Activated naive CD4-positive, alpha-beta T cell treated with anti-CD3 and anti-CD28 coated beads for 36 hours (primary cell): ENCODE measurements at regions not wholly inside any gene's neighbourhood (a gene's known extent, or its start where the extent isn't known, plus 50 kb on each side); places are given as distances from the start of the nearest gene placed in this dataset.

Experiments used
- CTCF ChIA-PET: fragments of 350-600 bp; sonication (Branson Sonifier 250); formaldehyde crosslinking; loops from one replicate; lab custom pipeline; 2021; ENCODE audit warnings: antibody characterized with exemption; lab: Charles Lee
- DNase-seq: peaks from one replicate; pipeline ENCODE4 v3.0.0-alpha.2; 2020
- H3K27ac Mint-ChIP-seq: one replicate; pipeline ENCODE4 v1.8.0; 2021; ENCODE audit warnings: mild to moderate bottlenecking, mixed read lengths
- H3K27me3 Mint-ChIP-seq: one replicate; pipeline ENCODE4 v1.8.0; 2021; ENCODE audit warnings: low read depth, mixed read lengths
- H3K36me3 Mint-ChIP-seq: one replicate; pipeline ENCODE4 v1.8.0; 2021; ENCODE audit warnings: low read depth, mixed read lengths
- H3K4me1 Mint-ChIP-seq: one replicate; pipeline ENCODE4 v1.8.0; 2021; ENCODE audit warnings: low read depth, mixed read lengths
- H3K4me3 Mint-ChIP-seq: one replicate; pipeline ENCODE4 v1.8.0; 2021; ENCODE audit warnings: mild to moderate bottlenecking, moderate library complexity, mixed read lengths
- H3K9me3 Mint-ChIP-seq: one replicate; pipeline ENCODE4 v1.8.0; 2021; ENCODE audit warnings: mixed read lengths
- intact Hi-C: fragments of 100-400 bp; cut with micrococcal nuclease; formaldehyde crosslinking; loops from one replicate; pipeline ENCODE4 v1.15.1; 2023

GRCh38 chr3:30123224-30123623 is 483.2 kb upstream of the TGFBR2 start:
- CTCF ChIA-PET: interaction anchor here (0.6 to 1.2 kb wide), 2 partner anchors 9 to 76 kb away, joined by 3 read pairs; no protein-coding TSS in a partner anchor
- Mint-ChIP-seq H3K27me3 (no peaks in the 10 kb centered on the region), H3K4me3 (no peak overlapping the region), H3K9me3 (peaks cover 7% of the 10 kb centered on the region), H3K36me3 (no peaks in the 10 kb centered on the region), H3K4me1 (no peaks in the 10 kb centered on the region), H3K27ac (no peak overlapping the region)
- no peak for DNase-seq
- intact Hi-C loops: no loop called here

- no peak for DNase-seq
- CTCF ChIA-PET: no interaction called here
- no peak overlapping the region for H3K4me3 Mint-ChIP-seq
- H3K27me3 Mint-ChIP-seq: no peaks in the 10 kb centered on the region
- no peaks in the 10 kb centered on the region for H3K4me1 Mint-ChIP-seq
- H3K27ac Mint-ChIP-seq: no peak overlapping the region
- H3K9me3 Mint-ChIP-seq: peaks cover 9% of the 10 kb centered on the region
- intact Hi-C loops: no loop called here
- H3K36me3 Mint-ChIP-seq: no peaks in the 10 kb centered on the region
Measured at GRCh38 chr3:30123755-30124154, 482.6 kb upstream of the TGFBR2 start.

DNA sequence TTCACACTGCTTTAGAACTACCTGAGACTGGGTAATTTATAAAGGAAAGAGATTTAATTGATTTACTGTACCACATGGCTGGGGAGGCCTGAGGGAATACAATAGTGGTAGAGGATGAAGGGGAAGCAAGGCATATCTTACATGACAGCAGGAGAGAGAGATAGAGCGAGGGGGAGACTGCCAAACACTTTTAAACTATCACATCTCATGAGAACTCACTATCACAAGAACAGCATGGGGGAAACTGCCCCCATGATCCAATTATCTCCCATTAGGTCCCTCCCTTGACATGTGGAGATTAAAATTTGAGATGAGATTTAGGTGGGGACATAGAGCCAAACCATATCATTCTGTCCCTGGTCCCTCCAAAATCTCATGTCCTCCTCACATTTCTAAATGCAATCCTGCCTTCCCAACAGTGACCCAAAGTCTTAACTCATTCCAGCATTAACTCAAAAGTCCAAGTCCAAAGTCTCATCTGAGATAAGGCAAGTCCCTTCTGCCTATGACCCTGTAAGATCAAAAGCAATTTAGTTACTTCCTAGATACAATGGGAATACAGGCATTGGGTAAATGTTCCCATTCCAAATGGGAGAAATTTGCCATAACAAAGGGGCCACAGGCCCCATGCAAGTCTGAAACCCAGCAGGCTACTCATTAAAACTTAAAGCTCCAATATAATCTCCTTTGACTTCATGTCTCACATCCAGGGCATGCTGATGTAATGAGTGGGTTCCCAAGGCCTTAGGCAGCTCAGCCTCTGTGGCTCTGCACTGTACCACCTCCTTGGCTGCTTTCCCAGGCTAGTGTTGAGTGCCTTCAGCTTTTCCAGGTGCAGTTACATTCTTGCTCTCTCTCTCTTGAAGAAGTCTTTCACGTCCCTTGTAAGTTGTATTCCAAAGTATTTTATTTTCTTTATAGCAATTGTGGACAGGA is 481.7 kb upstream of the TGFBR2 start:
- no peak for DNase-seq
- CTCF ChIA-PET: no interaction called here
- intact Hi-C loops: no loop called here
- Mint-ChIP-seq H3K27ac (no peak overlapping the region), H3K27me3 (no peaks in the 10 kb centered on the region), H3K9me3 (peaks cover 9% of the 10 kb centered on the region), H3K36me3 (no peaks in the 10 kb centered on the region), H3K4me1 (no peaks in the 10 kb centered on the region), H3K4me3 (no peak overlapping the region)

- CTCF ChIA-PET: interaction anchor here (0.9 to 1.3 kb wide), 2 partner anchors 16 to 69 kb away, joined by 3 read pairs; no protein-coding TSS in a partner anchor
- intact Hi-C loops: no loop called here
- H3K4me3 Mint-ChIP-seq: no peak overlapping the region
- no peak overlapping the region for H3K27ac Mint-ChIP-seq
- DNase-seq: no peak
- H3K27me3 Mint-ChIP-seq: no peaks in the 10 kb centered on the region
- no peaks in the 10 kb centered on the region for H3K4me1 Mint-ChIP-seq
- peaks cover 9% of the 10 kb centered on the region for H3K9me3 Mint-ChIP-seq
- no peaks in the 10 kb centered on the region for H3K36me3 Mint-ChIP-seq
Measured at GRCh38 chr3:30129765-30130164, 476.6 kb upstream of the TGFBR2 start.

- no peak overlapping the region for H3K27ac Mint-ChIP-seq
- no peaks in the 10 kb centered on the region for H3K4me1 Mint-ChIP-seq
- DNase-seq: no peak
- H3K27me3 Mint-ChIP-seq: no peaks in the 10 kb centered on the region
- H3K4me3 Mint-ChIP-seq: no peak overlapping the region
- H3K36me3 Mint-ChIP-seq: no peaks in the 10 kb centered on the region
- intact Hi-C loops: no loop called here
- CTCF ChIA-PET: no interaction called here
- peaks cover 9% of the 10 kb centered on the region for H3K9me3 Mint-ChIP-seq
Measured at GRCh38 chr3:30130391-30130790, 476.0 kb upstream of the TGFBR2 start.

- Mint-ChIP-seq H3K27me3 (no peaks in the 10 kb centered on the region), H3K36me3 (no peaks in the 10 kb centered on the region), H3K27ac (no peak overlapping the region), H3K4me3 (no peak overlapping the region), H3K9me3 (peaks cover 12% of the 10 kb centered on the region), H3K4me1 (no peaks in the 10 kb centered on the region)
- CTCF ChIA-PET: no interaction called here
- DNase-seq: no peak
- intact Hi-C loops: no loop called here
Measured at GRCh38 chr3:30131191-30131590, 475.2 kb upstream of the TGFBR2 start.

GRCh38 chr3:30135190-30135589 is 471.2 kb upstream of the TGFBR2 start:
- no peak overlapping the region for H3K4me3 Mint-ChIP-seq
- peaks cover 7% of the 10 kb centered on the region for H3K9me3 Mint-ChIP-seq
- CTCF ChIA-PET: interaction anchor here (1.1 kb wide), 1 partner anchor 63 kb away, joined by 4 read pairs; no protein-coding TSS in a partner anchor
- no peaks in the 10 kb centered on the region for H3K27me3 Mint-ChIP-seq
- no peaks in the 10 kb centered on the region for H3K36me3 Mint-ChIP-seq
- no peak for DNase-seq
- H3K4me1 Mint-ChIP-seq: no peaks in the 10 kb centered on the region
- H3K27ac Mint-ChIP-seq: no peak overlapping the region
- intact Hi-C loops: no loop called here

DNA sequence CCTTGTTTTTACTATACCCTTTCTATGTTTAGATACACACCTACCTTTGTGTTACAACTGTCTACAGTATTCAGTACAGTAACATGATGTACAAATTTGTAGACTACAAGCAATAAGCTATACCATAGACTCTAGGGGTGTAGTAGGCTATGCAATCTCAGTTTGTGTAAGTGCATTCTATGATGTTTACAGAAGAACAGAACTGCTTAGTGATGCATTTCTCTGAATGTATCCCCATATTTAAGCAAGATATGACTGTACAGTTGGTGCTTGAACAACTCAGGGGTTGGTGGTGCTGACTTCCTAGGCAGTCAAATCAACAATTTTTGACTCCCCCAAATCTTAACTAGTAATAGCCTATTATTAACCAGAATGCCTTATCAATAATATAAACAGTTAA is 467.1 kb upstream of the TGFBR2 start:
- no peaks in the 10 kb centered on the region for H3K36me3 Mint-ChIP-seq
- peaks cover 7% of the 10 kb centered on the region for H3K9me3 Mint-ChIP-seq
- intact Hi-C loops: no loop called here
- no peak for DNase-seq
- no peaks in the 10 kb centered on the region for H3K4me1 Mint-ChIP-seq
- H3K27me3 Mint-ChIP-seq: no peaks in the 10 kb centered on the region
- no peak overlapping the region for H3K4me3 Mint-ChIP-seq
- no peak overlapping the region for H3K27ac Mint-ChIP-seq
- CTCF ChIA-PET: interaction anchor here (1.4 kb wide), 1 partner anchor 12 kb away, joined by 3 read pairs; no protein-coding TSS in a partner anchor

GRCh38 chr3:30140356-30141075 is 465.9 kb upstream of the TGFBR2 start:
- H3K27ac Mint-ChIP-seq: no peak overlapping the region
- H3K36me3 Mint-ChIP-seq: no peaks in the 10 kb centered on the region
- intact Hi-C loops: no loop called here
- H3K4me3 Mint-ChIP-seq: no peak overlapping the region
- H3K9me3 Mint-ChIP-seq: peaks cover 7% of the 10 kb centered on the region
- CTCF ChIA-PET: interaction anchor here (1.4 kb wide), 1 partner anchor 11 kb away, joined by 3 read pairs; no protein-coding TSS in a partner anchor
- DNase-seq: no peak
- H3K4me1 Mint-ChIP-seq: no peaks in the 10 kb centered on the region
- no peaks in the 10 kb centered on the region for H3K27me3 Mint-ChIP-seq

GRCh38 chr3:30141178-30141581 is 465.2 kb upstream of the TGFBR2 start:
- Mint-ChIP-seq H3K27ac (no peak overlapping the region), H3K36me3 (no peaks in the 10 kb centered on the region), H3K4me1 (no peaks in the 10 kb centered on the region), H3K4me3 (no peak overlapping the region), H3K27me3 (no peaks in the 10 kb centered on the region), H3K9me3 (peaks cover 5% of the 10 kb centered on the region)
- intact Hi-C loops: no loop called here
- CTCF ChIA-PET: no interaction called here
- DNase-seq: no peak

- intact Hi-C loops: no loop called here
- Mint-ChIP-seq H3K4me1 (no peaks in the 10 kb centered on the region), H3K9me3 (peaks cover under 1% of the 10 kb centered on the region), H3K36me3 (no peaks in the 10 kb centered on the region), H3K27me3 (no peaks in the 10 kb centered on the region), H3K4me3 (no peak overlapping the region), H3K27ac (no peak overlapping the region)
- CTCF ChIA-PET: interaction anchor here (1.0 kb wide), 1 partner anchor 58 kb away, joined by 6 read pairs; no protein-coding TSS in a partner anchor
- no peak for DNase-seq
Measured at GRCh38 chr3:30141927-30142326, 464.5 kb upstream of the TGFBR2 start.

GRCh38 chr3:30142946-30143345 is 463.5 kb upstream of the TGFBR2 start:
- DNase-seq: no peak
- intact Hi-C loops: no loop called here
- no peaks in the 10 kb centered on the region for H3K4me1 Mint-ChIP-seq
- no peak overlapping the region for H3K4me3 Mint-ChIP-seq
- no peak overlapping the region for H3K27ac Mint-ChIP-seq
- CTCF ChIA-PET: interaction anchor here (1.0 to 1.9 kb wide), 2 partner anchors 55 to 56 kb away, joined by 5 to 6 read pairs; no protein-coding TSS in a partner anchor
- H3K9me3 Mint-ChIP-seq: no peaks in the 10 kb centered on the region
- H3K36me3 Mint-ChIP-seq: no peaks in the 10 kb centered on the region
- H3K27me3 Mint-ChIP-seq: no peaks in the 10 kb centered on the region
